Left hindlimb (tissue), 1 donor: ENCODE measurements at regions not wholly inside any gene's neighbourhood (a gene's known extent, or its start where the extent isn't known, plus 50 kb on each side); places are given as distances from the start of the nearest gene placed in this dataset.
"Not testable (repeated sequence)": the region's sequence is repeated elsewhere in the genome, so short reads cannot be mapped to it uniquely, and the experiment has no call there.

ENCODE experiments used
- DNase-seq: peaks from one replicate; pipeline ENCODE4 v3.0.0-alpha.2; 2018

- not testable (repeated sequence) for DNase-seq
Measured at GRCh38 chr2:113386780-113387433, 50.6 kb upstream of the ZNG1B start.

GRCh38 chr2:113379621-113380020 is 57.9 kb upstream of the ZNG1B start:
- DNase-seq: not testable (repeated sequence)

- DNase-seq: no peak
Measured at GRCh38 chr2:113376913-113377445, 60.5 kb upstream of the ZNG1B start.

- DNase-seq: no peak
Measured at GRCh38 chr2:113376253-113376912, 61.1 kb upstream of the ZNG1B start.

GRCh38 chr2:113374857-113375256 is 62.6 kb upstream of the ZNG1B start:
- not testable (repeated sequence) for DNase-seq

- DNase-seq: not testable (repeated sequence)
Measured at GRCh38 chr2:113372258-113372834, 65.1 kb upstream of the ZNG1B start.

GRCh38 chr2:113370478-113371091 is 66.9 kb upstream of the ZNG1B start:
- peak; percentile 69 for DNase-seq

- no peak for DNase-seq
Measured at GRCh38 chr2:113370030-113370429, 67.5 kb upstream of the ZNG1B start.

- not testable (repeated sequence) for DNase-seq
Measured at GRCh38 chr2:113368581-113368980, 68.9 kb upstream of the ZNG1B start.

GRCh38 chr2:113366821-113367220 is 70.7 kb upstream of the ZNG1B start:
- not testable (repeated sequence) for DNase-seq

GRCh38 chr2:113365791-113366190 is 71.7 kb upstream of the ZNG1B start:
- DNase-seq: not testable (repeated sequence)

GRCh38 chr2:113365290-113365689 is 72.2 kb upstream of the ZNG1B start:
- not testable (repeated sequence) for DNase-seq

GRCh38 chr2:113361051-113361450 is 76.4 kb upstream of the ZNG1B start:
- DNase-seq: no peak

- no peak for DNase-seq
Measured at GRCh38 chr2:113357071-113357470, 78.3 kb upstream of the PAX8 start.

- not testable (repeated sequence) for DNase-seq
Measured at GRCh38 chr2:113356284-113356683, 77.6 kb upstream of the PAX8 start.

- not testable (repeated sequence) for DNase-seq
Measured at GRCh38 chr2:113355339-113356015, 76.8 kb upstream of the PAX8 start.

GRCh38 chr2:113351375-113352355 is 72.9 kb upstream of the PAX8 start:
- no peak for DNase-seq

- not testable (repeated sequence) for DNase-seq
Measured at GRCh38 chr2:113343800-113344199, 65.1 kb upstream of the PAX8 start.

GRCh38 chr2:113342650-113343049 is 63.9 kb upstream of the PAX8 start:
- no peak for DNase-seq

GRCh38 chr2:113341870-113342253 is 63.1 kb upstream of the PAX8 start:
- DNase-seq: not testable (repeated sequence)

GRCh38 chr2:113341191-113341869 is 62.6 kb upstream of the PAX8 start:
- no peak for DNase-seq
